GM06990 (cell line): ENCODE measurements at regions not wholly inside any gene's neighbourhood (a gene's known extent, or its start where the extent isn't known, plus 50 kb on each side); places are given as distances from the start of the nearest gene placed in this dataset.

Experiments used
- DNase-seq: peaks from one replicate; pipeline ENCODE4 v3.0.0-alpha.2; 2011; ENCODE audit not compliant: insufficient read length; ENCODE audit errors: extremely low read depth
- H3K27me3 ChIP-seq: replicated peaks from 2 replicates; pipeline ENCODE4 v1.6.0; 2011; ENCODE audit warnings: low read length; ENCODE audit not compliant: control insufficient read depth, insufficient read depth
- H3K36me3 ChIP-seq: 2 replicates; pipeline ENCODE4 v1.5.1; 2011; ENCODE audit warnings: low read length; ENCODE audit not compliant: control insufficient read depth, insufficient read depth
- H3K4me3 ChIP-seq: replicated peaks from 2 replicates; pipeline ENCODE4 v1.5.1; 2011; ENCODE audit warnings: low read depth, mild to moderate bottlenecking, control low read depth, low read length
- TF ChIP-seq, protein P1 (sequence below): IDR thresholded peaks from 2 replicates; pipeline ENCODE4 v1.5.1; 2011; ENCODE audit warnings: low read length, control low read depth, mild to moderate bottlenecking, inconsistent platforms; ENCODE audit not compliant: insufficient read depth, poor library complexity, severe bottlenecking

GRCh38 chr4:162920649-162921048, 246.0 kb downstream of the NAF1 start:
- TF ChIP-seq, protein P1, sequence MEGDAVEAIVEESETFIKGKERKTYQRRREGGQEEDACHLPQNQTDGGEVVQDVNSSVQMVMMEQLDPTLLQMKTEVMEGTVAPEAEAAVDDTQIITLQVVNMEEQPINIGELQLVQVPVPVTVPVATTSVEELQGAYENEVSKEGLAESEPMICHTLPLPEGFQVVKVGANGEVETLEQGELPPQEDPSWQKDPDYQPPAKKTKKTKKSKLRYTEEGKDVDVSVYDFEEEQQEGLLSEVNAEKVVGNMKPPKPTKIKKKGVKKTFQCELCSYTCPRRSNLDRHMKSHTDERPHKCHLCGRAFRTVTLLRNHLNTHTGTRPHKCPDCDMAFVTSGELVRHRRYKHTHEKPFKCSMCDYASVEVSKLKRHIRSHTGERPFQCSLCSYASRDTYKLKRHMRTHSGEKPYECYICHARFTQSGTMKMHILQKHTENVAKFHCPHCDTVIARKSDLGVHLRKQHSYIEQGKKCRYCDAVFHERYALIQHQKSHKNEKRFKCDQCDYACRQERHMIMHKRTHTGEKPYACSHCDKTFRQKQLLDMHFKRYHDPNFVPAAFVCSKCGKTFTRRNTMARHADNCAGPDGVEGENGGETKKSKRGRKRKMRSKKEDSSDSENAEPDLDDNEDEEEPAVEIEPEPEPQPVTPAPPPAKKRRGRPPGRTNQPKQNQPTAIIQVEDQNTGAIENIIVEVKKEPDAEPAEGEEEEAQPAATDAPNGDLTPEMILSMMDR: no peak
- Histone ChIP-seq H3K27me3 (no peaks in the 10 kb centered on the region), H3K4me3 (no peak overlapping the region), H3K36me3 (no peaks in the 10 kb centered on the region)
- no peak for DNase-seq

DNA sequence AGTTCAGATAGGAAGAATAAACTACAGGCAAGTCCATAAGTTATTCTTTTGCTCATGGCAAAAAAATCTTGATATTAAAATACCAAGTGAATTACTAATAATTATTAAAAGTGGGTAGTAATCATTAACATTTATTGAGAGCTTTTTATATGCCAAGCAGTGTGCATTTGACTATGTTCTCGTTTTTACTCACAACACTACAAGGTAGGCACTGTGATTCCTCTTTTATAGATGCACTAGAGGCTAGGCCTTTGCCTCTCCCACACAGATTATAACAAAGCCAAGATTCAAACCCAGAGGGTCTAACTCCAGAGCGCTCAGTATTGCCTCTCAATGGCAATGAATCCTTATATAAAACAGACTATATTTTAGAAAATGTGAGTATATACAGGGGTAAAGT, 254.2 kb downstream of the NAF1 start:
- H3K36me3 ChIP-seq: no peaks in the 10 kb centered on the region
- H3K4me3 ChIP-seq: no peak overlapping the region
- no peaks in the 10 kb centered on the region for H3K27me3 ChIP-seq
- TF ChIP-seq, protein P1: no peak
- DNase-seq: no peak

DNA sequence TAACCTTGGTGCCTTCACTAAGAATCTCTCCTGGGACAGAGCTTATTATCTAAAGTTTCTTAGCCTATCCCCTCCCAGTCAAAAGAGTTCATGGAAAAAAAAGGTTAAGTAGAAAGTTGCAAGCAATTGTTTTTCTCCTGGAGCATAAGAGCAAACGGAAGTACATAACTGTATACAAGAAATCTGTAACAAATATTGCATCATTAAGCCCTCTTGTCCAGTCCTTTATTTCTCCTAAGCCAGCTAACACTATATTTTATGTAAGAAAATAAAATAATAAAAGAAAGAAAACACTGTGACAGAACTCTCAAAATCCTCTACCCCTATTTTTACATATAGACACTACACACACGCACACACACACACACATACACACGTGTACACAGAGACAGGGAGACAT, 255.3 kb downstream of the NAF1 start:
- no peaks in the 10 kb centered on the region for H3K27me3 ChIP-seq
- TF ChIP-seq, protein P1: no peak
- H3K36me3 ChIP-seq: no peaks in the 10 kb centered on the region
- no peak for DNase-seq
- H3K4me3 ChIP-seq: no peak overlapping the region

DNA sequence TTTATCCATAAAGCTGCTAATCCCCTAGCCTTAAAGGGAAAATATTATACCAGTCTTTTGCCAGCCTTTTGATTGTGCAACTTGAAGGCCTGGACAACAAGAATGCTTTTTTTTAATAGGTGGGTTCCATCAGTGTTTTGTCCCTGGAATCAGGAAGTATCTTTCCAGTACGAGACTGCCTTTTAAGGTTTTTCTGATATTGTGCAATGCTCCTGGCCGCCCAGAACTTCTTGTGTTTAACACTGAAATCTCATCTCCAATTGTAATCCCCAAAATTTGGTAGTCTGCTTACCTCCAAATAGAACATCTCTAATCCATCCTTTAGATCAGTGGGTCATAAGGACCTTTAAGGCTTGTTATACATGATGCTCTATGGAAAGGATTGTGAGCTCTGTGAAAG, 256.7 kb downstream of the NAF1 start:
- no peak overlapping the region for H3K4me3 ChIP-seq
- TF ChIP-seq, protein P1: no peak
- DNase-seq: no peak

GRCh38 chr4:162894387-162894786, 272.3 kb downstream of the NAF1 start:
- DNase-seq: no peak

More for the DNA sequence above, 256.7 kb downstream of the NAF1 start:
- no peaks in the 10 kb centered on the region for H3K36me3 ChIP-seq
- no peaks in the 10 kb centered on the region for H3K27me3 ChIP-seq

More at GRCh38 chr4:162894387-162894786, 272.3 kb downstream of the NAF1 start:
- Histone ChIP-seq H3K4me3 (no peak overlapping the region), H3K36me3 (no peaks in the 10 kb centered on the region), H3K27me3 (no peaks in the 10 kb centered on the region; the same call in none of the 2 replicates)
- TF ChIP-seq, protein P1: no peak
